Stomach (tissue), 8 donors: ENCODE measurements at regions not wholly inside any gene's neighbourhood (a gene's known extent, or its start where the extent isn't known, plus 50 kb on each side); places are given as distances from the start of the nearest gene placed in this dataset.
"Not testable (repeated sequence)": the region's sequence is repeated elsewhere in the genome, so short reads cannot be mapped to it uniquely, and the experiment has no call there.

ENCODE experiments used
- DNase-seq, 2 donors: peaks; one replicate each; pipeline versions ENCODE4 v3.0.0 to v3.0.0-alpha.2; 2013 to 2019
- H3K27ac ChIP-seq, 5 donors: fragments of 200-600 bp in 4 of 5; sonication (generic) in 4 of 5; one replicate each; pipeline ENCODE4 v1.5.1; 2013 to 2019; ENCODE audit warnings: mild to moderate bottlenecking in 1 of 5, moderate library complexity in 1 of 5
- H3K27me3 ChIP-seq, 3 donors: fragments of 200-600 bp; sonication (generic); one replicate each; pipeline ENCODE4 v1.5.1; 2017 to 2019; ENCODE audit warnings: mixed run types in 1 of 3
- H3K36me3 ChIP-seq, 4 donors: fragments of 200-600 bp; sonication (generic); 1 replicate in 3 of 4; 2 replicates in 1 of 4; pipeline ENCODE4 v1.5.1; 2016 to 2019
- H3K4me1 ChIP-seq, 4 donors: fragments of 200-600 bp; sonication (generic); one replicate each; pipeline ENCODE4 v1.5.1; 2016 to 2019
- H3K4me3 ChIP-seq, 4 donors: fragments of 200-600 bp; sonication (generic) in 3 of 4; one replicate each; pipeline ENCODE4 v1.5.1; 2016 to 2019; ENCODE audit warnings: mild to moderate bottlenecking in 1 of 4
- H3K9me3 ChIP-seq, 4 donors: fragments of 200-600 bp; sonication (generic); one replicate each; pipeline ENCODE4 v1.5.1; 2016 to 2019
- CTCF ChIP-seq, 7 experiments: fragments of 450-650 bp in 4 of 7; fragments of 200-600 bp in 3 of 7; sonication (generic) in 3 of 7; IDR thresholded peaks; one replicate each; pipeline ENCODE4 v1.5.1; 2016 to 2019; ENCODE audit warnings: antibody characterized with exemption in 7 of 7, control low read depth in 2 of 7, mild to moderate bottlenecking in 1 of 7
- EP300 ChIP-seq: sonication (generic); formaldehyde crosslinking; IDR thresholded peaks from one replicate; pipeline ENCODE4 v1.6.1; 2017; ENCODE audit warnings: antibody characterized with exemption
- POLR2A ChIP-seq, 4 donors: fragments of 450-650 bp; IDR thresholded peaks; one replicate each; pipeline ENCODE4 v1.6.1; 2016; ENCODE audit warnings: antibody characterized with exemption in 4 of 4, control low read depth in 2 of 4, mild to moderate bottlenecking in 1 of 4, moderate library complexity in 1 of 4
- POLR2AphosphoS5 ChIP-seq, 3 donors: sonication (generic); formaldehyde crosslinking; IDR thresholded peaks; one replicate each; pipeline ENCODE4 v1.6.1; 2016; ENCODE audit warnings: antibody characterized with exemption in 3 of 3
- WGBS, 5 donors: extraction: QIAGEN DNeasy Blood & Tissue Kit in 3 of 5; methylation state at CpG; one replicate each; pipeline versions ENCODE4 v1.1.5 to v1.1.7; 2013 to 2018; 5-methylcytosine and 5-hydroxymethylcytosine counted together
- intact Hi-C: fragments of 100-400 bp; cut with DNase I; formaldehyde crosslinking; loops from one replicate; pipeline ENCODE4 v1.15.1; 2023; ENCODE audit warnings: low total_unique reads
- donor health status: healthy with polysubstance abuse.
- donor health status: Bipolar disorder and iron deficiency.
- donor health status: healthy.

- H3K36me3 ChIP-seq: no peaks in the 10 kb centered on the region
- no peak overlapping the region for H3K4me3 ChIP-seq
- TF ChIP-seq EP300: no peak
- TF ChIP-seq POLR2A (IDR thresholded peaks at IDR 0.05): no peak
- TF ChIP-seq CTCF (IDR thresholded peaks at IDR 0.05): no peak
- TF ChIP-seq POLR2AphosphoS5 (IDR thresholded peaks at IDR 0.05): no peak
- H3K4me1 ChIP-seq: peaks cover 0 to 4% (median 0%) of the 10 kb centered on the region in 4 donors
- no peak overlapping the region for H3K27ac ChIP-seq
- peak in 1 of 2 donors; percentile 14 for DNase-seq
- no peaks in the 10 kb centered on the region for H3K27me3 ChIP-seq
- H3K9me3 ChIP-seq: no peaks in the 10 kb centered on the region
- 60 to 88% (median 81%) methylated on average over 2 of the region's 2 CpGs for WGBS, 5 donors
- intact Hi-C loops: loop anchor here (10.0 kb wide), 1 partner anchor 182 kb away; no protein-coding TSS in a partner anchor
These were observed 51.9 kb upstream of the HNMT start for GRCh38 chr2:137912371-137912770.

GRCh38 chr2:137913169-137913568 is 51.1 kb upstream of the HNMT start:
- intact Hi-C loops: loop anchor here (10.0 kb wide), 1 partner anchor 182 kb away; no protein-coding TSS in a partner anchor
- DNase-seq: no peak
- H3K4me3 ChIP-seq: no peak overlapping the region
- no peak overlapping the region for H3K27ac ChIP-seq
- no peaks in the 10 kb centered on the region for H3K9me3 ChIP-seq
- no peaks in the 10 kb centered on the region for H3K36me3 ChIP-seq
- no peaks in the 10 kb centered on the region for H3K27me3 ChIP-seq
- TF ChIP-seq CTCF (IDR thresholded peaks at IDR 0.05): no peak
- no peak for TF ChIP-seq POLR2AphosphoS5 (IDR thresholded peaks at IDR 0.05)
- TF ChIP-seq POLR2A (IDR thresholded peaks at IDR 0.05): no peak
- TF ChIP-seq EP300: no peak
- peaks cover 0 to 4% (median 0%) of the 10 kb centered on the region in 4 donors for H3K4me1 ChIP-seq
- 89 to 96% (median 95%) methylated on average over 4 of the region's 4 CpGs for WGBS, 5 donors

- H3K4me1 ChIP-seq, H3K27ac ChIP-seq, H3K4me3 ChIP-seq, DNase-seq, H3K9me3 ChIP-seq, H3K36me3 ChIP-seq, H3K27me3 ChIP-seq: not testable (repeated sequence)
- 71 to 85% (median 82%) methylated on average over 2 of the region's 2 CpGs for WGBS, 5 donors
- intact Hi-C loops: loop anchor here (10.0 kb wide), 1 partner anchor 181 kb away; no protein-coding TSS in a partner anchor
These were observed 50.6 kb upstream of the HNMT start for GRCh38 chr2:137913648-137914047.
